ENCODE measurements at regions not wholly inside any gene's neighbourhood (a gene's known extent, or its start where the extent isn't known, plus 50 kb on each side); places are given as distances from the start of the nearest gene placed in this dataset.

- no peak for DNase-seq
- TF ChIP-seq, protein P1, sequence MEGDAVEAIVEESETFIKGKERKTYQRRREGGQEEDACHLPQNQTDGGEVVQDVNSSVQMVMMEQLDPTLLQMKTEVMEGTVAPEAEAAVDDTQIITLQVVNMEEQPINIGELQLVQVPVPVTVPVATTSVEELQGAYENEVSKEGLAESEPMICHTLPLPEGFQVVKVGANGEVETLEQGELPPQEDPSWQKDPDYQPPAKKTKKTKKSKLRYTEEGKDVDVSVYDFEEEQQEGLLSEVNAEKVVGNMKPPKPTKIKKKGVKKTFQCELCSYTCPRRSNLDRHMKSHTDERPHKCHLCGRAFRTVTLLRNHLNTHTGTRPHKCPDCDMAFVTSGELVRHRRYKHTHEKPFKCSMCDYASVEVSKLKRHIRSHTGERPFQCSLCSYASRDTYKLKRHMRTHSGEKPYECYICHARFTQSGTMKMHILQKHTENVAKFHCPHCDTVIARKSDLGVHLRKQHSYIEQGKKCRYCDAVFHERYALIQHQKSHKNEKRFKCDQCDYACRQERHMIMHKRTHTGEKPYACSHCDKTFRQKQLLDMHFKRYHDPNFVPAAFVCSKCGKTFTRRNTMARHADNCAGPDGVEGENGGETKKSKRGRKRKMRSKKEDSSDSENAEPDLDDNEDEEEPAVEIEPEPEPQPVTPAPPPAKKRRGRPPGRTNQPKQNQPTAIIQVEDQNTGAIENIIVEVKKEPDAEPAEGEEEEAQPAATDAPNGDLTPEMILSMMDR (IDR thresholded peaks at IDR 0.05), result no peak
- no peak for TF ChIP-seq POLR2A (IDR thresholded peaks at IDR 0.05)
- Histone ChIP-seq H3K36me3 (replicated peaks in 1 of 2) (no peaks in the 10 kb centered on the region), H3K4me3 (no peak overlapping the region), H3K27me3 (no peaks in the 10 kb centered on the region), H3K9me3 (replicated peaks in 1 of 3) (no peaks in the 10 kb centered on the region), H3K27ac (no peak overlapping the region), H3K4me1 (replicated peaks in 1 of 2) (no peaks in the 10 kb centered on the region)
- intact Hi-C loops (cut with DNase I), result no loop called here
- WGBS, 4 donors, result 72 to 87% (median 82%) methylated on average over 4 of the region's 4 CpGs
These were observed 318.3 kb upstream of the WWC1 start for GRCh38 chr5:167973126-167973525.

DNA sequence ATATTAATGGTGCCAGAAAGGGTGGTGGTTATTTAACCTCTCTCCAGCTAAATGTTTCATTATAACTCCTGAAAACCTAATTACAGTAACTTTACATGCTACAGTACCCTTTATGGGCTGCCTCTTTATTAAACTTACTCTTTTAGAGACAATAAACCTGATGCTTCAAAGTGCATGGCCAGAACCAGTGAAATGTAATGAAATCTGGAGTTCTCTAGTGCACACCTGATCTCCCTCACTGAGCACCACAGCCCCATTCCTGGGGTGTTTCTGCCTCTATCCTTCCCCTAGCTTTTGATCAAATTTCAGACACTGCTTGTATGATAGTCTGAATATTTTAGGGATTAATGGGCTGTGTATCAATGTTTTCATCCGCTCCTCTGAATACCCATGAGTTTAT, 306.5 kb upstream of the WWC1 start:
- no peak overlapping the region for H3K27ac ChIP-seq
- H3K4me3 ChIP-seq, result no peak overlapping the region
- no peak for DNase-seq
- no peaks in the 10 kb centered on the region for H3K9me3 ChIP-seq (replicated peaks in 1 of 3)
- H3K4me1 ChIP-seq (replicated peaks in 1 of 2), result no peaks in the 10 kb centered on the region
- no peaks in the 10 kb centered on the region for H3K36me3 ChIP-seq (replicated peaks in 1 of 2)
- no peaks in the 10 kb centered on the region for H3K27me3 ChIP-seq
- 53 to 88% (median 83%) methylated on average over 1 of the region's 1 CpG for WGBS, 4 donors
- TF ChIP-seq, protein P1 (IDR thresholded peaks at IDR 0.05), result no peak
- TF ChIP-seq POLR2A (IDR thresholded peaks at IDR 0.05), result no peak
- intact Hi-C loops (cut with DNase I), result no loop called here

- Histone ChIP-seq H3K36me3 (replicated peaks in 1 of 2) (no peaks in the 10 kb centered on the region), H3K9me3 (replicated peaks in 1 of 3) (no peaks in the 10 kb centered on the region), H3K27me3 (no peaks in the 10 kb centered on the region), H3K27ac (no peak overlapping the region), H3K4me3 (no peak overlapping the region), H3K4me1 (replicated peaks in 1 of 2) (no peaks in the 10 kb centered on the region)
- TF ChIP-seq, protein P1 (IDR thresholded peaks at IDR 0.05), result no peak
- TF ChIP-seq POLR2A (IDR thresholded peaks at IDR 0.05), result no peak
- intact Hi-C loops (cut with DNase I), result no loop called here
- no peak for DNase-seq
- 56 to 65% (median 63%) methylated on average over 8 of the region's 8 CpGs for WGBS, 4 donors
These were observed 306.1 kb upstream of the WWC1 start for GRCh38 chr5:167985373-167985772.

- Histone ChIP-seq H3K36me3 (replicated peaks in 1 of 2) (no peaks in the 10 kb centered on the region), H3K4me1 (replicated peaks in 1 of 2) (no peaks in the 10 kb centered on the region), H3K9me3 (replicated peaks in 1 of 3) (no peaks in the 10 kb centered on the region), H3K4me3 (no peak overlapping the region), H3K27me3 (no peaks in the 10 kb centered on the region), H3K27ac (no peak overlapping the region)
- intact Hi-C loops (cut with DNase I), result no loop called here
- TF ChIP-seq, protein P1 (IDR thresholded peaks at IDR 0.05), result no peak
- no peak for TF ChIP-seq POLR2A (IDR thresholded peaks at IDR 0.05)
- WGBS, 4 donors, result 74 to 79% (median 78%) methylated on average over 12 of the region's 12 CpGs
- DNase-seq, result no peak
These were observed 303.8 kb upstream of the WWC1 start for GRCh38 chr5:167987490-167988280.
